Activated T-cell treated with anti-CD3 and anti-CD28 coated beads, Interleukin-2, amount 50 U/mL, for 72 hours (primary cell): ENCODE measurements at regions not wholly inside any gene's neighbourhood (a gene's known extent, or its start where the extent isn't known, plus 50 kb on each side); places are given as distances from the start of the nearest gene placed in this dataset.

Source experiments
- ATAC-seq, 2 donors: fragments of 150-1000 bp; cut with Tn5 transposase; replicated peaks in 1 of 2; 2 replicates each; pipeline ENCODE4 v1.10.0; 2021; ENCODE audit warnings: moderate library complexity in 2 of 2, mild to moderate bottlenecking in 1 of 2
- DNase-seq, 2 donors: peaks; one replicate each; pipeline ENCODE4 v3.0.0; 2021 to 2022; ENCODE audit warnings: mixed read lengths in 1 of 2
- H3K27ac Mint-ChIP-seq: one replicate; pipeline ENCODE4 v1.8.0; 2022; ENCODE audit warnings: mild to moderate bottlenecking, moderate library complexity, mixed read lengths
- H3K27me3 Mint-ChIP-seq: one replicate; pipeline ENCODE4 v1.8.0; 2022; ENCODE audit warnings: low read depth, mixed read lengths
- H3K36me3 Mint-ChIP-seq, 2 donors: one replicate each; pipeline ENCODE4 v1.8.0; 2022; ENCODE audit warnings: mixed read lengths in 2 of 2, mild to moderate bottlenecking in 1 of 2; ENCODE audit not compliant: insufficient read depth in 2 of 2
- H3K4me1 Mint-ChIP-seq: one replicate; pipeline ENCODE4 v1.8.0; 2022; ENCODE audit warnings: low read depth, mixed read lengths
- H3K4me3 Mint-ChIP-seq, 2 donors: one replicate each; pipeline ENCODE4 v1.8.0; 2022; ENCODE audit warnings: mild to moderate bottlenecking in 2 of 2, mixed read lengths in 2 of 2, moderate library complexity in 2 of 2
- H3K9me3 Mint-ChIP-seq, 2 donors: one replicate each; pipeline ENCODE4 v1.8.0; 2022; ENCODE audit warnings: mixed read lengths in 2 of 2

- ATAC-seq (peak; percentile 19 to 54), DNase-seq (no peak)
- no peaks in the 10 kb centered on the region for H3K9me3 Mint-ChIP-seq
- no peak overlapping the region for H3K4me3 Mint-ChIP-seq
- H3K27ac Mint-ChIP-seq = no peak overlapping the region
- no peaks in the 10 kb centered on the region for H3K27me3 Mint-ChIP-seq
- peaks cover 0 to 4% of the 10 kb centered on the region in 2 donors for H3K36me3 Mint-ChIP-seq
- H3K4me1 Mint-ChIP-seq = peaks cover 15% of the 10 kb centered on the region
Observed at GRCh38 chr3:42037318-42037945, 53.7 kb upstream of the TRAK1 start.

- H3K27ac Mint-ChIP-seq = no peak overlapping the region
- peaks cover 0 to 4% of the 10 kb centered on the region in 2 donors for H3K36me3 Mint-ChIP-seq
- H3K4me1 Mint-ChIP-seq = peaks cover 15% of the 10 kb centered on the region
- no peaks in the 10 kb centered on the region for H3K27me3 Mint-ChIP-seq
- no peak for ATAC-seq
- DNase-seq = no peak
- H3K9me3 Mint-ChIP-seq = no peaks in the 10 kb centered on the region
- no peak overlapping the region for H3K4me3 Mint-ChIP-seq
Observed at GRCh38 chr3:42036483-42036823, 54.7 kb upstream of the TRAK1 start.

GRCh38 chr3:42035816-42036482, 55.2 kb upstream of the TRAK1 start:
- Mint-ChIP-seq H3K27me3 (no peaks in the 10 kb centered on the region), H3K4me3 (no peak overlapping the region), H3K36me3 (peaks cover 0 to 4% of the 10 kb centered on the region in 2 donors), H3K9me3 (no peaks in the 10 kb centered on the region), H3K4me1 (peaks cover 15% of the 10 kb centered on the region), H3K27ac (no peak overlapping the region)
- DNase-seq (no peak), ATAC-seq (no peak)

GRCh38 chr3:42035007-42035406, 56.1 kb upstream of the TRAK1 start:
- no peaks in the 10 kb centered on the region for H3K27me3 Mint-ChIP-seq
- peaks cover 15% of the 10 kb centered on the region for H3K4me1 Mint-ChIP-seq
- DNase-seq = no peak
- H3K27ac Mint-ChIP-seq = no peak overlapping the region
- no peak for ATAC-seq
- H3K9me3 Mint-ChIP-seq = no peaks in the 10 kb centered on the region
- peaks cover 0 to 4% of the 10 kb centered on the region in 2 donors for H3K36me3 Mint-ChIP-seq
- H3K4me3 Mint-ChIP-seq = no peak overlapping the region

GRCh38 chr3:42033741-42034140, 57.4 kb upstream of the TRAK1 start:
- H3K4me3 Mint-ChIP-seq = no peak overlapping the region
- DNase-seq (no peak), ATAC-seq (no peak)
- H3K27me3 Mint-ChIP-seq = no peaks in the 10 kb centered on the region
- no peak overlapping the region for H3K27ac Mint-ChIP-seq
- H3K4me1 Mint-ChIP-seq = peaks cover 17% of the 10 kb centered on the region
- H3K36me3 Mint-ChIP-seq = peaks cover 0 to 4% of the 10 kb centered on the region in 2 donors
- H3K9me3 Mint-ChIP-seq = no peaks in the 10 kb centered on the region

GRCh38 chr3:42032693-42033349, 58.3 kb upstream of the TRAK1 start:
- no peak overlapping the region for H3K4me3 Mint-ChIP-seq
- ATAC-seq = no peak
- H3K9me3 Mint-ChIP-seq = peaks cover 2 to 3% of the 10 kb centered on the region in 2 donors
- peaks cover 26% of the 10 kb centered on the region for H3K4me1 Mint-ChIP-seq
- no peaks in the 10 kb centered on the region for H3K27me3 Mint-ChIP-seq
- no peak for DNase-seq
- no peak overlapping the region for H3K27ac Mint-ChIP-seq
- peaks cover 4% of the 10 kb centered on the region in 2 donors for H3K36me3 Mint-ChIP-seq

GRCh38 chr3:42031808-42032480, 59.2 kb upstream of the TRAK1 start:
- Mint-ChIP-seq H3K4me3 (no peak overlapping the region), H3K27me3 (no peaks in the 10 kb centered on the region), H3K27ac (no peak overlapping the region), H3K9me3 (peaks cover 2 to 3% of the 10 kb centered on the region in 2 donors), H3K36me3 (peaks cover 4% of the 10 kb centered on the region in 2 donors), H3K4me1 (peaks cover 18% of the 10 kb centered on the region)
- DNase-seq = no peak
- no peak for ATAC-seq

GRCh38 chr3:42028474-42028873, 62.7 kb upstream of the TRAK1 start:
- Mint-ChIP-seq H3K27ac (no peak overlapping the region), H3K4me1 (peaks cover 45% of the 10 kb centered on the region), H3K9me3 (peaks cover 2 to 3% of the 10 kb centered on the region in 2 donors), H3K4me3 (no peak overlapping the region), H3K27me3 (no peaks in the 10 kb centered on the region), H3K36me3 (peaks cover 0 to 4% of the 10 kb centered on the region in 2 donors)
- DNase-seq (no peak), ATAC-seq (no peak)

GRCh38 chr3:42027571-42027970, 63.6 kb upstream of the TRAK1 start:
- no peak for DNase-seq
- H3K27me3 Mint-ChIP-seq = no peaks in the 10 kb centered on the region
- H3K4me3 Mint-ChIP-seq = no peak overlapping the region
- no peak for ATAC-seq
- H3K36me3 Mint-ChIP-seq = peaks cover 0 to 4% of the 10 kb centered on the region in 2 donors
- no peak overlapping the region for H3K27ac Mint-ChIP-seq
- peaks cover 2 to 3% of the 10 kb centered on the region in 2 donors for H3K9me3 Mint-ChIP-seq
- peaks cover 54% of the 10 kb centered on the region for H3K4me1 Mint-ChIP-seq

GRCh38 chr3:42025370-42026138, 63.7 kb upstream of the ULK4 start:
- no peak for DNase-seq
- Mint-ChIP-seq H3K36me3 (peaks cover 0 to 4% of the 10 kb centered on the region in 2 donors), H3K4me3 (peak overlapping the region; percentile 42 to 58), H3K27me3 (no peaks in the 10 kb centered on the region), H3K9me3 (peaks cover 2 to 3% of the 10 kb centered on the region in 2 donors), H3K4me1 (peaks cover 74% of the 10 kb centered on the region), H3K27ac (peak overlapping the region; percentile 26)
- no peak for ATAC-seq

GRCh38 chr3:42024591-42025351, 62.9 kb upstream of the ULK4 start:
- H3K4me1 Mint-ChIP-seq = peaks cover 82% of the 10 kb centered on the region

GRCh38 chr3:42023380-42023779, 61.5 kb upstream of the ULK4 start:
- DNase-seq (peak; percentile 15 to 68), ATAC-seq (peak; percentile 79 to 90)
- H3K9me3 Mint-ChIP-seq = peaks cover 2% of the 10 kb centered on the region in 2 donors
- no peaks in the 10 kb centered on the region for H3K27me3 Mint-ChIP-seq
- peak overlapping the region; percentile 27 to 46 for H3K4me3 Mint-ChIP-seq
- H3K27ac Mint-ChIP-seq = no peak overlapping the region
- peaks cover 0 to 2% of the 10 kb centered on the region in 2 donors for H3K36me3 Mint-ChIP-seq
- H3K4me1 Mint-ChIP-seq = peaks cover 83% of the 10 kb centered on the region

More at GRCh38 chr3:42024591-42025351, 62.9 kb upstream of the ULK4 start:
- H3K9me3 Mint-ChIP-seq = peaks cover 2 to 3% of the 10 kb centered on the region in 2 donors
- H3K27ac Mint-ChIP-seq = no peak overlapping the region
- H3K27me3 Mint-ChIP-seq = no peaks in the 10 kb centered on the region
- DNase-seq = no peak
- peaks cover 0 to 4% of the 10 kb centered on the region in 2 donors for H3K36me3 Mint-ChIP-seq
- peak overlapping the region; percentile 8 to 32 for H3K4me3 Mint-ChIP-seq
- ATAC-seq = no peak
